ENCODE measurements at regions not wholly inside any gene's neighbourhood (a gene's known extent, or its start where the extent isn't known, plus 50 kb on each side); places are given as distances from the start of the nearest gene placed in this dataset.

GRCh38 chr20:23253524-23253923 is 97.1 kb upstream of the NXT1 start:
- DNase-seq (ENCODE audit: low spot score): no peak

DNA sequence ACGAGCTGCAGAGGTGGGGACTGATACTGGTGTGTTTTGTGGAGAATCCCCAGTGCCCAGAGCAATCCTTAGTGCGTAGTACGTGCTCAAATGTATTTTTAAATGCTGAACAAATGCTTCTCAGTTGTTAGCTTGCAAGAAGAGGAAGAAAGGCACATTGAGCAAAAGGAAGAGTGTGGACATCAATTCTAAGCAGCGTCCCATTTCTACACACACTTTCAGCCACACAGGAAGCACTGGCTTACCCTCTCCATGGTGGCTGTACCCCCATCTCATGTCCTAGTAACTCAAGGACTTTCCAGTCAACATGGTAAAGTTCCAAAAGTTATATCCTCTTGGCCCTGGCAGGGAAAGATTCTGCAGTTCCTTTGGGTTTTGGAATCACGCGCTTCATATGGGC is 98.8 kb upstream of the NXT1 start:
- no peak for DNase-seq (ENCODE audit: low spot score)

- DNase-seq (ENCODE audit: low spot score): no peak
Measured at GRCh38 chr20:23249541-23249940, 101.0 kb upstream of the NXT1 start.

- no peak for DNase-seq (ENCODE audit: low spot score)
Measured at GRCh38 chr20:23248461-23248882, 102.1 kb upstream of the NXT1 start.

GRCh38 chr20:23246717-23247664 is 103.6 kb upstream of the NXT1 start:
- DNase-seq (ENCODE audit: low spot score): no peak

GRCh38 chr20:23245553-23246181 is 104.9 kb upstream of the NXT1 start:
- DNase-seq (ENCODE audit: low spot score): peak; percentile 35

GRCh38 chr20:23244916-23245552 is 105.6 kb upstream of the NXT1 start:
- DNase-seq (ENCODE audit: low spot score): no peak

GRCh38 chr20:23244156-23244915 is 106.3 kb upstream of the NXT1 start:
- DNase-seq (ENCODE audit: low spot score): no peak

DNA sequence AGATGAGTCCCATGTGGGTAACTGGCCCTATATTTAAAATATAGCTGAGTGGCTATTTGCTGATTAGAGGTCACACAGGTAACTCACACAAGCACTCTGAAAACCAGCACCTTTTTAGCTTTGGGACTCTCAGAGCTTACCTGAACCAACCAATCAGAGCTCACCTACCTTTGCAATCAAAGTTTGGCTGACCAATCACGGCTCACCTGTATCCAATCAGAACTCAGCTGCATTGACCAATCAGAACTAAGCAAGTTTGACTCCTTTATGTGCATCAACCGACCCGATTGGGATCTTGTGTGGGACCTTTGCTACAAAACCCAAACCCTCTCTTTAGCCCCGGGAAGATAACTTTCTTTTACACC is 106.8 kb upstream of the NXT1 start:
- no peak for DNase-seq (ENCODE audit: low spot score)

- DNase-seq (ENCODE audit: low spot score): no peak
Measured at GRCh38 chr20:23242556-23243180, 107.9 kb upstream of the NXT1 start.

DNA sequence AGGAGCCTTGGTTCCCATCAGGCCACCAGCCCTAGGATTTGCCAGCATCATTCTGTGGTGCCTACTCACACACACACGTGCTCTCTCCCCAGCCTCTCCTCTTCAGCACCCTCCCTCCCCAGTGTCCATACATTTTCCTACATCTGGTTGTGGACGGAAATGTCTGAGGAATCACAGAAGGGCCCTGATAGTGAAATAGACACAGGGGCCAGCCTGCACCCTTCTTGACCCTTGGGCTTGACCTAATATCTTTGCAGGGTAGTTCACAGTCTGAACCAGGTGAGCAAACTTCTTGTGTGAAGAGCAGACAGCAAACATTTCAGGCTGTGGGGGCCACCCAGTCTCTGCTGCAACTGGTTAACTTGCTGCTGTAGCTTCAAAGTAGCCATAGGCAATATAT is 108.5 kb upstream of the NXT1 start:
- no peak for DNase-seq (ENCODE audit: low spot score)

DNA sequence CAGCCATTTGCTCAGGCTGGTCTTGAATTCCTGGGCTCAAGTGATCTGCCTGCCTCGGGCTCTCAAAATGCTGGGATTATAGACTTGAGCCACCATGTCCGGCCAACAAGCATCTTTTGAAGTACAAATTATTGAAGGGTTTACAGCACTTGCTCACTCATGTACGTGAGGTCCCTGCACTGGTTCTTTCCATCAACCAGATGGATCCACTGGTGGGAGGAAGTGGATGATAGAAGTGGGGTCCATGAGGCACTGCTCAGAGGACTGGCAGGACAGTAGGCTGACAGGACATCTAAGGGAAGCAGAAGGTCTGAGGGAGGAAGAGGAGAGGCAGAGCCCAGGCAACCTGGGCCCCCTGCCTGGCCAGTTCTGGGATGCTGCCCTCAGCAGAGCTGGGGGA is 109.2 kb upstream of the NXT1 start:
- DNase-seq (ENCODE audit: low spot score): no peak

GRCh38 chr20:23240519-23240918 is 110.1 kb upstream of the NXT1 start:
- DNase-seq (ENCODE audit: low spot score): no peak

DNA sequence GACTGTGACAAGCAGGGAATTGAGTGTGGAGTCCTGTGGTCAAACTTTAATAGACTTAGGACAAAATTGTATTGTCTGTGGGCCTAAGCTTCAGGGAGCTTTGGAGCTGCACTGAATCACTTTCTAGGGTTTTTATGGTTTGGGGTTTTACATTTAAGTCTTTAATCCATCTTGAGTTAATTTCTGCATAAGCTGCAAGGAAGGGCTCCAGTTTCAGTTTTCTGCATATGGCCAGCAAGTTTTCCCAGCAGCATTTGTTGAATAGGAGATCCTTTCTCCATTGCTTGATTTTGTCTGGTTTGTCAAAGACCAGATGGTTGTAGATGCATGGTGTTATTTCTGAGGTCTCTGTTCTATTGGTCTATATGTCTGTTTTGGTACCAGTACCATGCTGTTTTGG is 113.4 kb upstream of the NXT1 start:
- DNase-seq (ENCODE audit: low spot score): no peak

DNA sequence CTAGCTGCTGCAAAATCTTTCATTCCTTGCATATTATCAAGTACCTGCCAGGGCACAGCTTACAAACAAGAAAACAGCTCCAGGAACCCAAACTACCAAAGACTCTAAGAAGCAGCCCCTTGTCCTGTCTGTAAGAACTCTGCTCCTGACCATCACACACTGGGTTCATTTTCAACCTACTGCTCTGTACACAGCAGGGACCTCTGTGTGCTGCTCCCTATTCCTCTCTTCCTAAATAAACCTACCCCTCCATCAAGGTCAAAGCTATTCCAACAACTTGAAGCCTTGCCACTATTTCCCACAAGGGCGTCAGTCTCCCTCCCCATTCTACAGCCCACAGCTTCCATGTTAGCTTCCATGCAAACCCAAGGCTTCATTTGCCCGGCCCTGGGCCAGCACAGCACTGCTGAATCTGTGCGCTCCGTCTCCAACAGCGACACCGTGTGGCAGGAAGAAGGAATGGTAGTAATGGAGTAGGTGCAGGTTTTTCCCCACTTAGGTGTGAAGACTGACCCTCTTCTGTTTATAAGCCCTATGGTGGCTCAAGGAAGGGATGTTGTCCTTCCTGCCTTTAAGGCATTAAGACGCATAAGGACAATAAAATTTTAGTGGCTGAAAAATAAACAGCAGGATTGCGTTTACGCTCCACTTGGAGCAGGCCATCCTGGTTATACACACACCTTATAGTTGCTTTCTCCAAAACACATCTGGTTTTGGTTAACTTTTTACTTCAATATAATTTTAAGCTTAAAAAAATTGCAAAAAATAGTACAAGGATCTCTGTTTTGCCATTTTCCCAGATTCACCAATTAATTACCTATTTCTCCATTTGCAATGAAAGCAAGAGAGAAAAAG is 115.2 kb upstream of the NXT1 start:
- peak; percentile 67 for DNase-seq (ENCODE audit: low spot score)

GRCh38 chr20:23234311-23235078 is 116.1 kb upstream of the NXT1 start:
- no peak for DNase-seq (ENCODE audit: low spot score)

GRCh38 chr20:23233341-23233740 is 117.2 kb upstream of the NXT1 start:
- DNase-seq (ENCODE audit: low spot score): no peak

DNA sequence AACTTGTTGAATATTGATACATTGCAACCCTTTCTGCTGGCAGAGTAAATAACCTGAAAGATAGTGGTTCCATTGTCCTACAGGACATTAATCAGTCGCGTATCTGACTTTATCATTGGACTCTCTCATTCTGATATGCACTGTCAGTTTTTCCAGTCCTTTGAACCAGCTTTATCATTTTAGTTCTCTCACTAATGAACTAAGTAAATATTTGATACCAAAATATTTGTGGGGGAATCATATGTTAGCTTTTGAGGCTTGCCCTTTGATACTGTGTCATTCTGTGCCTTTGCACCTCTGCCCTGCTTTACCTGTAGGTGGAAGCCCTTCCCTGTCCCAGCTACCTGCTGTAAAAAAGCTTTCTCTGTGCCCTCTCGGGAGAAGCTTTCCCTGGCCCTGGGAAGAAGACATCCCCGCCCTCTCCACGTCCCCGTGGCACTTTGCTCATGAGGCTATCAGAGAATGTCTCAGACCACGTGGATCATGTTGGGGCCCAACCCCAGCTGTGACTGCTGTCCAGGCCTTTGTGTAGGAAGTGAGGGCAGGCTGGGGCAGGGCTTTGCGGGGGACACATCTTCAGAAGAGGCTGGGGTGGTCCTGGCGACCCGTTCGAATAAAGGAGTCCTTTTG is 117.8 kb upstream of the NXT1 start:
- DNase-seq (ENCODE audit: low spot score): no peak

GRCh38 chr20:23232219-23232581 is 118.4 kb upstream of the NXT1 start:
- DNase-seq (ENCODE audit: low spot score): no peak

All from kidney tubule cell (primary cell).